HepG2 (cell line): ENCODE measurements at regions not wholly inside any gene's neighbourhood (a gene's known extent, or its start where the extent isn't known, plus 50 kb on each side); places are given as distances from the start of the nearest gene placed in this dataset.

Experiments used
- ATAC-seq: fragments of 200-7000 bp; cut with Tn5 transposase; 3 replicates; pipeline ENCODE4 v1.9.1; 2020; ENCODE audit warnings: mild to moderate bottlenecking, moderate library complexity
- BruUV-seq: library from RNA; stranded (reverse); fragments of 400-500 nt; replicated peaks from 2 replicates; lab custom pipeline; 2021; lab: Mats Ljungman, UMichigan
- CTCF ChIA-PET: fragments of 300-600 bp; formaldehyde crosslinking; extraction: SDS; loops from one replicate; lab custom pipeline; 2021; ENCODE audit warnings: low total read pairs, inconsistent platforms, low intra/inter-chr PET ratio; lab: Yijun Ruan, JAX
- POLR2A ChIA-PET: fragments of 350-600 bp; sonication (Branson Sonifier 250); formaldehyde crosslinking; loops from one replicate; lab custom pipeline; 2020; ENCODE audit warnings: antibody characterized with exemption, inconsistent platforms; lab: Yijun Ruan, JAX
- DNase-seq: peaks from one replicate; pipeline ENCODE4 v3.0.0-alpha.2; 2015; ENCODE audit warnings: low spot score
- FAIRE-seq: peaks from 3 replicates; lab custom pipeline; 2011; peaks lifted over from hg19 to GRCh38; lab: Jason Lieb, UNC
- H2AFZ ChIP-seq: one replicate; pipeline ENCODE4 v1.6.1; 2011; ENCODE audit warnings: low read length, inconsistent platforms
- H3K27ac ChIP-seq: fragments of 300-600 bp; 3 replicates; pipeline ENCODE4 v1.8.0; 2011; ENCODE audit warnings: mixed run types, mild to moderate bottlenecking, mixed read lengths, low read length, inconsistent platforms; ENCODE audit not compliant: insufficient read depth; ENCODE audit errors: extremely low read length
- H3K27me3 ChIP-seq, 2 experiments: fragments of 200-600 bp in 1 of 2; 2 replicates in 1 of 2; 3 replicates in 1 of 2; pipeline versions ENCODE4 v1.6.0 to v1.8.0; 2011; ENCODE audit warnings: low read length in 2 of 2, mild to moderate bottlenecking in 2 of 2, moderate library complexity in 2 of 2, inconsistent platforms in 1 of 2; ENCODE audit not compliant: insufficient read depth in 2 of 2, control insufficient read depth in 1 of 2
- H3K36me3 ChIP-seq, 2 experiments: fragments of 200-600 bp in 1 of 2; replicated peaks in 1 of 2; 2 replicates in 1 of 2; 3 replicates in 1 of 2; pipeline versions ENCODE4 v1.5.1 to v1.8.0; 2011; ENCODE audit warnings: low read length in 2 of 2, inconsistent platforms in 1 of 2; ENCODE audit not compliant: insufficient read depth in 2 of 2, control insufficient read depth in 1 of 2
- H3K4me1 ChIP-seq: 2 replicates; pipeline ENCODE4 v1.5.1; 2012; ENCODE audit warnings: low read length, inconsistent platforms; ENCODE audit not compliant: insufficient read depth
- H3K4me2 ChIP-seq: 2 replicates; pipeline ENCODE4 v1.6.0; 2011; ENCODE audit warnings: low read depth, low read length, inconsistent platforms
- H3K4me3 ChIP-seq, 3 experiments: fragments of 200-600 bp in 1 of 3; sonication (generic), shearing (Covaris generic) in 1 of 3; replicated peaks in 1 of 3; 2 replicates each; pipeline ENCODE4 v1.5.1; 2011 to 2016; ENCODE audit warnings: low read length in 3 of 3, inconsistent platforms in 2 of 3, low read depth in 2 of 3, mild to moderate bottlenecking in 2 of 3, control low read depth in 1 of 3, mixed read lengths in 1 of 3; ENCODE audit not compliant: insufficient read depth in 1 of 3
- H3K79me2 ChIP-seq: one replicate; pipeline ENCODE4 v1.6.1; 2011; ENCODE audit warnings: low read length, inconsistent platforms; ENCODE audit not compliant: insufficient read depth
- H3K9ac ChIP-seq: 2 replicates; pipeline ENCODE4 v1.6.0; 2011; ENCODE audit warnings: mild to moderate bottlenecking, low read depth, low read length, inconsistent platforms; ENCODE audit not compliant: insufficient read depth
- H3K9me3 ChIP-seq: 2 replicates; pipeline ENCODE4 v1.5.1; 2012; ENCODE audit warnings: mild to moderate bottlenecking, low read length
- H4K20me1 ChIP-seq: 2 replicates; pipeline ENCODE4 v1.6.0; 2011; ENCODE audit warnings: inconsistent platforms, mild to moderate bottlenecking, low read length, moderate library complexity; ENCODE audit not compliant: insufficient read depth
- CAMTA2 ChIP-seq: sonication (generic); formaldehyde crosslinking; IDR thresholded peaks from 2 replicates; pipeline ENCODE4 v1.4.0; 2020; ENCODE audit warnings: mild to moderate bottlenecking, missing genetic modification reagents, borderline replicate concordance
- CCAR2 ChIP-seq: fragments of 200-400 bp; formaldehyde crosslinking; optimal IDR thresholded peaks from 2 replicates; pipeline ENCODE3; 2018; ENCODE audit warnings: low read depth, mild to moderate bottlenecking, low read length, moderate library complexity
- FOXO1 ChIP-seq: sonication (generic); formaldehyde crosslinking; IDR thresholded peaks from 2 replicates; pipeline ENCODE4 v1.4.0; 2020; ENCODE audit warnings: missing genetic modification reagents
- GPN1 ChIP-seq: sonication (generic); formaldehyde crosslinking; IDR thresholded peaks from 2 replicates; pipeline ENCODE4 v1.5.1; 2020; ENCODE audit warnings: missing genetic modification reagents, borderline replicate concordance
- GTF2F1 ChIP-seq: fragments of 150-350 bp; IDR thresholded peaks from 2 replicates; pipeline ENCODE4 v1.6.1; 2014; ENCODE audit warnings: low read length
- MBD4 ChIP-seq: IDR thresholded peaks from 2 replicates; pipeline ENCODE4 v1.6.1; 2012; ENCODE audit warnings: low read length, inconsistent platforms, borderline replicate concordance
- MED13 ChIP-seq: sonication (generic); formaldehyde crosslinking; IDR thresholded peaks from 2 replicates; pipeline ENCODE4 v1.5.0; 2020; ENCODE audit warnings: missing genetic modification reagents
- RAD21 ChIP-seq: fragments of 450-650 bp; formaldehyde crosslinking; IDR thresholded peaks from 2 replicates; pipeline ENCODE4 v1.5.0; 2020; ENCODE audit warnings: mild to moderate bottlenecking
- U2AF2 ChIP-seq: fragments of 200-400 bp; formaldehyde crosslinking; IDR thresholded peaks from 2 replicates; pipeline ENCODE4 v1.6.1; 2017; ENCODE audit warnings: low read depth, mild to moderate bottlenecking, low read length
- ZNF512 ChIP-seq: sonication (generic); formaldehyde crosslinking; IDR thresholded peaks from 2 replicates; pipeline ENCODE4 v1.4.0; 2020; ENCODE audit warnings: mild to moderate bottlenecking, missing genetic modification reagents
- ZNF619 ChIP-seq: sonication (generic); formaldehyde crosslinking; IDR thresholded peaks from 2 replicates; pipeline ENCODE4 v1.4.0; 2020; ENCODE audit warnings: mild to moderate bottlenecking, missing genetic modification reagents
- ZNF841 ChIP-seq: sonication (generic); formaldehyde crosslinking; IDR thresholded peaks from 2 replicates; pipeline ENCODE4 v1.8.1; 2023; ENCODE audit warnings: missing genetic modification reagents, borderline replicate concordance
- WGBS: methylation state at CpG from one replicate; pipeline ENCODE4 v1.1.6; 2017; ENCODE audit warnings: low lambda C conversion rate; 5-methylcytosine and 5-hydroxymethylcytosine counted together
- in situ Hi-C: cut with HindIII; loops from 2 replicates; pipeline ENCODE4 v1.10.0; 2017; ENCODE audit warnings: low pct_unique_long_range_greater_than_20kb; ENCODE audit not compliant: extremely low pct_ligation_motif_present
- intact Hi-C: fragments of 100-400 bp; cut with micrococcal nuclease; formaldehyde crosslinking; loops from one replicate; pipeline ENCODE4 v1.10.0; 2022; ENCODE audit not compliant: unreplicated experiment
- TF ChIP-seq, protein P1 (sequence below): sonication (generic); formaldehyde crosslinking; IDR thresholded peaks from 2 replicates; pipeline ENCODE4 v1.8.0; 2022; ENCODE audit warnings: missing genetic modification reagents, mild to moderate bottlenecking, borderline replicate concordance
- TF ChIP-seq, protein P2 (sequence below): sonication (generic); formaldehyde crosslinking; IDR thresholded peaks from 2 replicates; pipeline ENCODE4; 2020; ENCODE audit warnings: missing genetic modification reagents, mild to moderate bottlenecking, borderline replicate concordance
- TF ChIP-seq, protein P3 (sequence below): sonication (generic); formaldehyde crosslinking; IDR thresholded peaks from 2 replicates; pipeline ENCODE4 v1.4.0; 2020; ENCODE audit warnings: missing genetic modification reagents

GRCh38 chr2:84273406-84273805 is 185.7 kb downstream of the SUCLG1 start:
- intact Hi-C loops (no loop called here), in situ Hi-C loops (no loop called here)
- no peak for FAIRE-seq
- TF ChIP-seq ZNF512 (CRISPR knock-in tag) (no peak), FOXO1 (no peak), GTF2F1 (no peak), ZNF619 (CRISPR knock-in tag) (no peak), MBD4 (no peak), CAMTA2 (no peak), RAD21 (CRISPR knock-in tag) (no peak), U2AF2 (no peak), ZNF841 (CRISPR knock-in tag) (no peak), MED13 (CRISPR knock-in tag) (no peak), GPN1 (no peak), CCAR2 (no peak)
- TF ChIP-seq, protein P1, sequence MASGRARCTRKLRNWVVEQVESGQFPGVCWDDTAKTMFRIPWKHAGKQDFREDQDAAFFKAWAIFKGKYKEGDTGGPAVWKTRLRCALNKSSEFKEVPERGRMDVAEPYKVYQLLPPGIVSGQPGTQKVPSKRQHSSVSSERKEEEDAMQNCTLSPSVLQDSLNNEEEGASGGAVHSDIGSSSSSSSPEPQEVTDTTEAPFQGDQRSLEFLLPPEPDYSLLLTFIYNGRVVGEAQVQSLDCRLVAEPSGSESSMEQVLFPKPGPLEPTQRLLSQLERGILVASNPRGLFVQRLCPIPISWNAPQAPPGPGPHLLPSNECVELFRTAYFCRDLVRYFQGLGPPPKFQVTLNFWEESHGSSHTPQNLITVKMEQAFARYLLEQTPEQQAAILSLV: no peak
- TF ChIP-seq, protein P2, sequence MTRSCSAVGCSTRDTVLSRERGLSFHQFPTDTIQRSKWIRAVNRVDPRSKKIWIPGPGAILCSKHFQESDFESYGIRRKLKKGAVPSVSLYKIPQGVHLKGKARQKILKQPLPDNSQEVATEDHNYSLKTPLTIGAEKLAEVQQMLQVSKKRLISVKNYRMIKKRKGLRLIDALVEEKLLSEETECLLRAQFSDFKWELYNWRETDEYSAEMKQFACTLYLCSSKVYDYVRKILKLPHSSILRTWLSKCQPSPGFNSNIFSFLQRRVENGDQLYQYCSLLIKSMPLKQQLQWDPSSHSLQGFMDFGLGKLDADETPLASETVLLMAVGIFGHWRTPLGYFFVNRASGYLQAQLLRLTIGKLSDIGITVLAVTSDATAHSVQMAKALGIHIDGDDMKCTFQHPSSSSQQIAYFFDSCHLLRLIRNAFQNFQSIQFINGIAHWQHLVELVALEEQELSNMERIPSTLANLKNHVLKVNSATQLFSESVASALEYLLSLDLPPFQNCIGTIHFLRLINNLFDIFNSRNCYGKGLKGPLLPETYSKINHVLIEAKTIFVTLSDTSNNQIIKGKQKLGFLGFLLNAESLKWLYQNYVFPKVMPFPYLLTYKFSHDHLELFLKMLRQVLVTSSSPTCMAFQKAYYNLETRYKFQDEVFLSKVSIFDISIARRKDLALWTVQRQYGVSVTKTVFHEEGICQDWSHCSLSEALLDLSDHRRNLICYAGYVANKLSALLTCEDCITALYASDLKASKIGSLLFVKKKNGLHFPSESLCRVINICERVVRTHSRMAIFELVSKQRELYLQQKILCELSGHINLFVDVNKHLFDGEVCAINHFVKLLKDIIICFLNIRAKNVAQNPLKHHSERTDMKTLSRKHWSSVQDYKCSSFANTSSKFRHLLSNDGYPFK (CRISPR knock-in tag): no peak
- TF ChIP-seq, protein P3, sequence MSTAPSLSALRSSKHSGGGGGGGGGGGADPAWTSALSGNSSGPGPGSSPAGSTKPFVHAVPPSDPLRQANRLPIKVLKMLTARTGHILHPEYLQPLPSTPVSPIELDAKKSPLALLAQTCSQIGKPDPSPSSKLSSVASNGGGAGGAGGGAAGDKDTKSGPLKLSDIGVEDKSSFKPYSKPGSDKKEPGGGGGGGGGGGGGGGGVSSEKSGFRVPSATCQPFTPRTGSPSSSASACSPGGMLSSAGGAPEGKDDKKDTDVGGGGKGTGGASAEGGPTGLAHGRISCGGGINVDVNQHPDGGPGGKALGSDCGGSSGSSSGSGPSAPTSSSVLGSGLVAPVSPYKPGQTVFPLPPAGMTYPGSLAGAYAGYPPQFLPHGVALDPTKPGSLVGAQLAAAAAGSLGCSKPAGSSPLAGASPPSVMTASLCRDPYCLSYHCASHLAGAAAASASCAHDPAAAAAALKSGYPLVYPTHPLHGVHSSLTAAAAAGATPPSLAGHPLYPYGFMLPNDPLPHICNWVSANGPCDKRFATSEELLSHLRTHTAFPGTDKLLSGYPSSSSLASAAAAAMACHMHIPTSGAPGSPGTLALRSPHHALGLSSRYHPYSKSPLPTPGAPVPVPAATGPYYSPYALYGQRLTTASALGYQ: no peak
- no peak for ATAC-seq
- H3K79me2 ChIP-seq: no peaks in the 10 kb centered on the region
- H3K9me3 ChIP-seq: no peaks in the 10 kb centered on the region
- POLR2A ChIA-PET: no interaction called here
- no peaks in the 10 kb centered on the region for H3K36me3 ChIP-seq
- no peaks in the 10 kb centered on the region for H3K27me3 ChIP-seq
- no peak for DNase-seq
- no peak overlapping the region for H3K27ac ChIP-seq
- no TSS peak for BruUV-seq
- H3K4me3 ChIP-seq: no peak overlapping the region
- H3K9ac ChIP-seq: no peak overlapping the region
- H2AFZ ChIP-seq: no peak overlapping the region
- CTCF ChIA-PET: no interaction called here
- no peaks in the 10 kb centered on the region for H4K20me1 ChIP-seq
- peaks cover 18% of the 10 kb centered on the region for H3K4me1 ChIP-seq
- H3K4me2 ChIP-seq: no peak overlapping the region
- WGBS: 79% methylated on average over 7 of the region's 7 CpGs
